ENCODE measurements at regions not wholly inside any gene's neighbourhood (a gene's known extent, or its start where the extent isn't known, plus 50 kb on each side); places are given as distances from the start of the nearest gene placed in this dataset.
"Not testable (repeated sequence)": the region's sequence is repeated elsewhere in the genome, so short reads cannot be mapped to it uniquely, and the experiment has no call there.

DNA sequence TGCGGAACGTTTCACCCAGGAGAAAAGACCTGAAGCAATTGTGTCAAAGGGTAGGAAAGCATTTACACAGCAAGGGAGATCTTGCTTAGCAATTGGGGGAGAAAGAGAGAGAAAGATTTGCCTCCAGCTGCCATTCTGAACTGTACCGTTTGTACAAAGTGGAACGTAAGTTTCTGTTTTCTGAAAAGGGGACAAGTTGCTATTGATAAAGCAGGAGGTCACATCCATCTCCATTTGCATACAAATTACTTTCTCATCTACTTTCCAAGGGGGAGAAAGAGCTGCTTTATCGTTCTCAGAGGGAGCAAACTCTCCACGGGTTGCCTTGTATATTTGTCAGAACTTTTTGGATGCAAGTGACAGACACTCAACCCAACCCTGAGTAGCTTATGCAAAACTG, 92.0 kb upstream of the CARD11 start:
- DNase-seq (ENCODE audit: low read depth in 2 of 2), result no peak

DNA sequence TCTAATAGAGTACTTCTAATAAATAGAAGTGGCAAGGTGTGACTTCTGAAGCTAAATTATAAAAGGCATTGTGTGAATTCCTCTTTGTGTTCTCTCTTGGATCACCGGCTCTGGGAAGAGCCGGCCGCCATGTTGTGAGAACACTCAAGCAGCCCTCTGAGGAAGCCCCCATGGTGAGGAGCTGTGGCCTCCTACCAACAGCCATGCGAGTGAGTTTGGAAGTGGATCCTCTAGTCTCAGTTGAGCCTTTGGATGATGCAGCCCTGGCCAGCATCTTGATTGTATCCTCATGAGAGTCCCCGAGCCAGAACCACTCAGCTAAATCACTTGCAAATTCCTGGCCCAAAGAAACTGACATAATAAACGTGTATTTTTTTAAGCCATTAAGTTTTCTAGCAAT, 94.5 kb upstream of the CARD11 start:
- no peak for DNase-seq (ENCODE audit: low read depth in 2 of 2)

DNA sequence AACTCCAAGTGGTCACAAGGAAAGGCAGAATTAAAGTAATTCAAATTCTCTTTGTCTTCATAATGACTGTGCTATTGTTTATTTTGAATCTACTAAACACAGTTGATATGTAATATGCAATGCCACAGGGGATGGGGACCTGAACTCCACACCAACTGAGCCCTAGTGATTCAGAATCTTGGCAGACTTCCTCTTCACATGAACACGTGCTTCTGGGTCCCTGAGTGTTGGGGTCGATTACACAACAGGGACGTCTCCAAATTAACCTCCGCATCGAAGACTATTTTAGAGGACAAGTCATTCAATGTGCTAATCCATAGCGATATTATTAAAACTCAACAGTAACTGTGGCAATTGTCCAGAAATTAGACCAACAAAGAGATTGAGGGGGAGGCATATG, 95.3 kb upstream of the CARD11 start:
- no peak for DNase-seq (ENCODE audit: low read depth in 2 of 2)

DNA sequence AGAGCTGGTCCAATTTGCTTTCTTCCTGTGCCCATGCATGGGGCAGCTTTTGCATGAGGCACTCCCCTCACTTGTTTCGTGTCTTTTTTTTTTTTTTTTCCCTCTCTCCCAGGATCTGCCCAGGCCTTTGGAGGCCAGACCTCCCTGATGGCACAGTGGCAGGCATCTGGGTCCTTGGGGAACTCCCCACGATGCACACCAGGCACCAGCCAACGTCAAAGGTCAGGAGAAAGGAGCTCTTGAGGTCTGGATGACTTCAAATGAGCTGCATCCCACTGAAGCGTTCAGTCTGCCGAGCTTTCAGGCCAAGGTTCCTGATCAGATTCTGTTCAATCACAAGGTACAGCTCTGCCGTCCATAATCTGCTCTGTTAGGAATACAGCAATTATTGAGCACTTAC, 97.2 kb upstream of the CARD11 start:
- DNase-seq (ENCODE audit: low read depth in 2 of 2), result no peak

DNA sequence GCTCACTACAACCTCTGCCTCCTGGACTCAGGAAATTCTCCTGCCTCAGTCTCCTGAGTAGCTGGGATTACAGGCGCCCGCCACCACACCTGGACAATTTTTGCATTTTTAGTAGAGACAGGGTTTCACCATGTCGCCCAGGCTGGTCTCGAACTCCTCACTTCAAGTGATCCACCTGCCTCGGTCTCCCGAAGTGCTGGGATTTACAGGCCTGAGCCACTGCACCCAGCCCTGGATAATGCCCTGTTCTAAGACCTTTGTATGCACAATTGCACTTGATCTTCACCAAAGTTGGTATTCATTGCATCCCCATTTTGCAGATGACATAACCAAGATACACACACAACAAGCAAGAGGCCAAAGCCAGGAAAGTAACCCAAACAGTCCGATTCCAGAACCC, 97.7 kb upstream of the CARD11 start:
- no peak for DNase-seq (ENCODE audit: low read depth in 2 of 2)

DNA sequence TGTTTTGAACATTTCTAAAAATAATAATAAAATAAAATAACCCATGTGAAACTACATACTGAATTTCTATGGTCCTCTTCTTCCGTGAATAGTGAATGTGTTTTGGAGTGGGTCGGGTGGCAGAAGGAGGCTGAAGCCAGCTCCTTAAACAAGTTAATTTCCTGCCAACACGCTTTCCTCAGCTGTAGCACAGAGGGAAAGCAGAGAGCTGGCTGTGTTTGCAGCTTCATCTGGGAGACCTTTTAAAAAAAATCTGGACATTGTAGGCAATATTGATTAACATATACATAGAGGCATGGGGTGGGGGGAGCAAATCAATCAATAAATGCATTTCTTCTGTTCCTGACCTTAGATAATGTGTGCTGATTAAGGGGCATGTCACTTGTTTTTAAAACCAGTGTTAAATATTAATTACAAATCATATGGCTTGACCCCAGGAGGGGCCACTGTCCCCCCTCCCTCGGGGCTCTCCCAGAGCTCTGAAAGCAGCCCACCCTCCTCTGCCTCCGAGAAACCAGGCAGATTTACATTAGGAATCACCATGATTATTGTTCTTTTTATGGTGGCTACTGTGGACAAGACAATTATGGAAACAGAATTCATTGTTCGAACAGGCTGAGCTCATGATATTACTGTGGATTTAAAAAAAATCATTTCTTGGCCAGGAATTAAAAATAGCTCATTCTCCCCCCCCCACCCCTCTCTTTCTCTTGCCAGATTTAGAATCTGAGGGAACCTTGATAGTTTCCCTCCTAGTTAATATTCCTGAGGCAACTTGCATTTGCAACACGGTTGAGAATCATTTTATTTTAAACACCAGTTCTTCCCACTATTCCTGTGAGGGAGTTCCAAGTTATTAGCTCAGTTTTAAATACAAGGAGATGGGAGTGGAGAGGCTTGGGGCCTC, 100.5 kb upstream of the CARD11 start:
- no peak for DNase-seq (ENCODE audit: low read depth in 2 of 2)

DNA sequence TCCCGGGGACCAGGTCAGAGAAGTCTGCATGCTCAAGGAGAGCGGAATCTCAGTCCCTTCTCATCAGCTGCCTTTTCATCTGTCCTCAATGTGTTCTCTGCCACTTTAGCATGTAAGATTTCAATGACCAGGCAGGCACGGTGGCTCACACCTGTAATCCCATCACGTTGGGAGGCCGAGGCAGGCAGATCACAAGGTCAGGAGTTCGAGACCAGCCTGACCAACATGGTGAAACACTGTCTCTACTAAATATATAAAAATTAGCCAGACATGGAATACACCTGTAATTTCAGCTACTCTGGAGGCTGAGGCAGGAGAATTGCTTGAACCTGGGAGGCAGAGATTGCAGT, 101.1 kb upstream of the CARD11 start:
- not testable (repeated sequence) for DNase-seq (ENCODE audit: low read depth in 2 of 2)

DNA sequence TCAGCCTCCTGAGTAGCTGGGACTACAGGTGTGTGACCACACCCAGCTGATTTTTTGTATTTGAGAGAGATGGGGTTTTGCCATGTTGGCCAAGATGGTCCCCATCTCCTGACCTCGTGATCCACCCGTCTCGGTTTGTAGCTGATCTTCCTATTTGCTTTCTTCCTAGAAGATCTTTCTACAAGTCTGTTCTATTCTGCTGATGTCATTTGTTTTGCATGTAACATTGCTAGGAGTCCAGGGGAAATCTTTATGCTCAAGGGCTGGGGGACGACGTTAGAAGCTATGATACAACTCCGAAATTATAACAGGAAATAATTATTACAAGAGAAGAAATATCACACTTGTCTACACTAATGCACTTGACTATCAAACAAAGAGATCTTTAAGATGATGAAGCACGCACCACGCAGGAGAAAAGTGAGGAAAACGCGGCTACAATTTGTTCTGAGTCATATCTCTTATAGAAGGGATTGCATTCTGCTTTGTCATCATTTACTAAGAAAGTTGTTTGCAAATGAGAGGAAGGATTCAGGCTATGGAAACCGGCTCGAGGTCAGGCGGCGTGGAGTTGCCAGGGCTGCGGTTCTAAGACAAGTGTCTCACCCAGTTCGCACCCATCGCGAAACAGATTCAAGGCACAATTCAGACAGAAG, 103.0 kb upstream of the CARD11 start:
- no peak for DNase-seq (ENCODE audit: low read depth in 2 of 2)

DNA sequence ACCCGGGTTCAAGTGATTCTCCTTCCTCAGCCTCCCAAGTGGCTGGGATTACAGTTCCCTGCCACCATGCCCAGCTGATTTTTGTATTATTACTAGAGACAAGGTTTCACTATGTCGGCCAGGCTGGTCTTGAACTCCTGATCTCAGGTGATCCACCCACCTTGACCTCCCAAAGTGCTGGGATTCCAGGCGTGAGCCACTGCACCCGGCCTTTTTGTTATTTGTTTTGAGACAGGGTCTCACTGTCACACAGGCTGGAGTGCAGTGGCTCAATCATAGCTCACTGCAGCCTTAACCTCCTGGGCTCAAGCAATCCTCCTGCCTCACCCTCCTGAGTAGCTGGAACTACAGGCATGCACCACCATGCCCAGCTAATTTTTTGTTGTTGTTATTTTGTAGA, 104.8 kb upstream of the CARD11 start:
- not testable (repeated sequence) for DNase-seq (ENCODE audit: low read depth in 2 of 2)

DNA sequence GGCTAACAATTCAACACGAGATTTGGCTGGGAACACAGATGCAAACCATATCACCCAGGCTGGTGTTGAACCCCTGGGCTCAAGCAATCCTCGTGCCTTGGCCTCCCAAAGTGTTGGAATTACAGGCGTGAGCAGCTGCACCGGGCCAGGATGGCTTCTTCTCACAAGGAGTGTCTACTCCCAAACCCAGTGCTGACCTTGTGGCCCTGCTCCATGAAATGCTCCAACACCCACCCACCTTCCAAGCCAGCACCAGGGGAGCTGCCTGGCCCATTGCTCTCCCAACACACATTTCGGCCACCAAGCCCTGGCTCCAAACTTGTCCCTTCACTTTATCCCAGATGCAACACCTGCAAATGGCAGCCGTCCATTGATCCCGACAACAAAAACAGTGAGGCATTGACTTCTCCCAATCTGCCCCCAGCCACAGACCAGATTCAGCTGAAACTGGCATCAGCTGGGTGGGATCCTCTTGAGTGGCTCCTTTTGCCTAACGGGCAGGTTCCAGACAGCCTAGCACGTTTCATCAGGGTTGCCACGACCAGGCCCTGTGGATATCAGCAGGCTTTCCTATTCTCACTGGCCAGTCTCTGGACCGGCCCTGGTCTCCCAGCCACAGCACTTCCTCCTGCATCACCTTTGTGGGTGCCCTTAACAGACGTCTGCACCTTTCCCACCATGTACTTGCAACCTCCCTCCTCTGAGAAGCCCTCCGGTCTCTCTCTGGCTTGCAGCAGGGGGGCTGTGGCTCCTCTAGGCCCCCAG, 105.7 kb upstream of the CARD11 start:
- DNase-seq (ENCODE audit: low read depth in 2 of 2), result no peak

DNA sequence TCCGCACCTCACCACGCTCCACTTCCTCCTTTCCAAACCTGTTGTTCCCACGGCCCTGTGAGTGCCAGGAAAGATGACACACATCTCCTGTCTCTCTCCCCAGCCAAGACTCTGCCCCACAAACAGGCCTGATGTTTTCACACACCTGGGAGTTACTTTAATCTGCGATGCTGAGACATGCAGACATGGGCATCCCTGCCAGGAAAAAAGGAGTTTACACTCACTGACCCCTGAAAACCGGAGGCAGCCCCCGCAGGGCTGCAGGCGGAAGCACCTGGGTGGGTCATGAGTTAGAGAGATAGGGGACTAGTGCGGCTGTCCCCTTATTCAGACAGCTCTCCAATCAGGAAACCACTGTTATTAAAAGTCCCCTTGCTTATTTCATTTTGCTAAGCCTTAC, 106.4 kb upstream of the CARD11 start:
- no peak for DNase-seq (ENCODE audit: low read depth in 2 of 2)

DNA sequence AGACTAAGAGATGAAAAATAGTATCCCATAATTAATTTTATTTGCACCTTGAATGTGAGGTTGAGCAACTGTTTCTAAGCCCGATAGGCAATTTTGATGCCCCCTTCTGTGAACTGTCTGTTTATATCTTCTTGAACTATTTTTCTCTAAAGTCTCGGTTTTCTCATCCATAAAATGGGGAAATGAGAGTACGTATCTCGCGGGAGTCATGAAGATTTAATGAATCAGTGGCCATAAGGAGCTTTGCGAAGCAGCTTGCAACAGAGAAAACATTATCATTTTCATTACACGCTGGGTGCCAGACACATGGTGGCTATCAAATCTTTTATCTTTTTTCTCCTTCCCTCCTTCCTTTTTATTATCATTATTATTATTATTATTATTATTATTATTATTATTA, 108.1 kb upstream of the CARD11 start:
- no peak for DNase-seq (ENCODE audit: low read depth in 2 of 2)

DNA sequence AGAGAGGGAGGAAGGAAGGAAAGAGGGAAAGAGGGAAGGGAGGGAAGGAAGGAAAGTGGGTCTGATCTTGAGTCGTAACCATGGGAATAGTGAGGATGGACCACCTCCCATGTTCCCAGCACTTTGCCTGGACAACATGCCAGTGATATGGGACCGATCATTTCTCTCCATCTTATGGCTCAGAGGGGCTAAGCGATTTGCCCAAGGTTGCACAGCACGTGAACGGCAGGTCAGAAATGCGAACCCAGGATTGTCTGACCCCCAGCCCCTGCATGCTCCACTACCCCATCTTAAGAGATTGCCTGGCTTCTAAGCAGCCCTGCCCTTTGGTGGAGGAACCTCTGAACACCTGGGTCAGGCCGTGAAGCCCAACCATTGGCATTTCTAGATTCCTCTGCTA, 109.0 kb upstream of the CARD11 start:
- DNase-seq (ENCODE audit: low read depth in 2 of 2), result no peak

DNA sequence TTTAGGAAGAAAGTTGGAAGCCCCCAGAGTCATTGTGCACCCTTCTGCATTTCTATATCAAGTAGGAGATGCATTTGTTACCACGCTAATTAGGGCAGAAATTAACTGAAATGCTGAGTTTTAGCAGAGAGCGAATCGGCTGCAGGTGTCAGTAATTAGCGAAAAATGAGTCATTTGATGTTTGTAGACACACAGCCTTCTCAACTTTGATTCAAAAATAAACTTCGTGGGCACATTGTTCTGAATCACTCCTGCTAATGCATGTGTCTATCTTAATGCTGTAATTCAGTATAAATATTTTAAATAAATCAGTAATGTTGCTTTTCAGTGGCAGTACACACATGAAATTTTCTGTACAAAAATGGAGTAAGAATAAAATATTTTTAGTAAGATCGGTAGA, 109.5 kb upstream of the CARD11 start:
- no peak for DNase-seq (ENCODE audit: low read depth in 2 of 2)

DNA sequence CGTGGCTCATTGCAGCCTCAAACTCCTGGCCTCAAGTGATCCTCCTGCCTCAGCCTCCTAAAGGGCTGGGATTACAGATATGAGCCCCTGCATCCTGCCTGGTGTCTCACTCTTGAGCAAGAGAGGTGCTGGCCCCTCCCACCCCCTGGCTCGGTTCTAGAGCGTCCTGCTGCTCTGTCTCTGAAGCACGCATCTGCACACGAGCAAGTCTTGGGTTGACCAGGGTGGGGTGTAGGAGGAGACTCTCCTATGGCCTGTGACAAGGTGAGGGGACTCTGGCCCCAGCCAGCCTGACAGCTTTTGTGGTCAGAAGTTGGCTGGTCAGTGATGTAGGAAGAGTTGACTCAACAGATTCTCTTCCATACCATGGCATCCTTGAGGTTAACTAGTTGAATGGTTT, 110.7 kb upstream of the CARD11 start:
- DNase-seq (ENCODE audit: low read depth in 2 of 2), result no peak

DNA sequence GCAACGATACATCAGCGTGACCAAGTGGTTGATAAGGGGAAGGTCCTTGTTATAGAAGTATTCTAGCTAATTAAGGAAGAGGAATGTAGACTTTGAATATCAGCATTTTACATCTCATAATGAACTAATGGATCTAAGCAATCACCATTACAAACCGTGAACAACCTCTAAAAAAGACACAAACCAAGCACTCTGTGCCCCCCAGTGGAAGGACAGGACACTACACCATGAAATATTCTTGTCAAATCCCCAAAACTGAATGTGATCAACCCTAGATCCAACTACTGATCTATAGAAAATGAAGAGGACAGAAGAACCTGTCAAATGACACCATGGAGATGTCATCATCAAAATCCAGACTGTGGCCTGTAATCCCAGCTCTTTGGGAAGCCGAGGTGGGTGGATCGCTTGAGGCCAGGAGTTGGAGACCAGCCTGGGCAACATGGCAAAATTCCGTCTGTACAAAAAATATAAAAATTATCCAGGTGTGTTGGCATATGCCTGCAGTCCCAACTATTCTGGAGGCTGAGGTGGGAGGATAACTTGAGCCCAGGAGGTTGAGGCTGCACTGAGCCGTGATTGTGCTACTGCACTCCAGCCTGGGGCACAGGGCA, 111.3 kb upstream of the CARD11 start:
- peak; percentile 23 to 29 for DNase-seq (ENCODE audit: low read depth in 2 of 2)

DNA sequence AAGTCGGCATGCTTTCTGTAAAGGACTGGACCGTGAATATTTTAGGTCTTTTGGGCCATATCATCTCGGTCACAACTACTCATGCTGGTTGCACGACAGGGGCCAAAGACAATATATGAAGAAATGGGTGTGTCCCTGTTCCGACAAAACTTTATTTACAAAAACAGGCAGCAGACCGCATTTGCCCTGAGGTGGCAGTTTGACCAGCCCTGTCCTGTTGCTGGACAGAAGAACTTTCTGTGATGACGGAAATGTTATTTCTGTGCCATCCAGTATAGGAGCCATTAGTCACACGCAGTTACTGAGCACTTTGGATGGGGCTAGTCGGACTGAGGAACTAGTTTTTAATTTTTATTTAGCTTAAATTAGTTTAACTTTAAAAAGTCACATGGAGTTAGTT, 112.8 kb upstream of the CARD11 start:
- DNase-seq (ENCODE audit: low read depth in 2 of 2), result no peak

DNA sequence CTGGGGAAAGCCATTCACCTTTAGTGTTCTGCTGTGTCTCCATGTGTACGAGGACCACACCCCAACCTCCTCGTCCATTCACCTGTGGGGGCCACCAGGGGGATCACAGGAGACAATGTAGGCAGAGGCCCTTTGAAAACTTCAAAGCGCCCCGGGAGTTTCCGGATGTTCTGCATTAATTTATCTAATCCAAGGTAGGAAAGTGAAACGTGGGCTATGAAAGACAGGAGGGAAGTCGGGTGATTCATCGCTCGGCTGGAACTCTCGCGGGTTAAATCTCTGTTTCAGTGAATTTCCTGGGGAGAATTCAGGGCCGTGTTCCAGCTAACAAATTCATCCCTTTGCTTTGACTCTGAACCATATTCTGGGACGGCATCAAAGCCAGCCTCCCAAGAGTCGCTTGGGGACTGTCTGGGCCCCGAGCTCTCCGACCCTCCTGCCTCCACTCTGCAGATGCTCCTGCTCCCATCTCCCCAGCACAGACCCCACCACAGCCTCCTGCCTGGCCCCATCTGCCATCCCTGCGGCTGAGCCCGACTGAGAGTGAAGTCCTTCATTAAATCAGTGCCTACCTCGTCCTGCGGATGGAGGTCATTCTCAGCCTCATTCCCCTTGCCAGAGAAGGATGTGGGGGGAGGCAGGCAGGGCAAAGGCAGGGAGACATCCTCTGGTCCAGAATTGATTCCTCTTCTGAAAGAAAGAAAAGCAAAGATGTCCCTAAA, 114.1 kb upstream of the CARD11 start:
- no peak for DNase-seq (ENCODE audit: low read depth in 2 of 2)

DNA sequence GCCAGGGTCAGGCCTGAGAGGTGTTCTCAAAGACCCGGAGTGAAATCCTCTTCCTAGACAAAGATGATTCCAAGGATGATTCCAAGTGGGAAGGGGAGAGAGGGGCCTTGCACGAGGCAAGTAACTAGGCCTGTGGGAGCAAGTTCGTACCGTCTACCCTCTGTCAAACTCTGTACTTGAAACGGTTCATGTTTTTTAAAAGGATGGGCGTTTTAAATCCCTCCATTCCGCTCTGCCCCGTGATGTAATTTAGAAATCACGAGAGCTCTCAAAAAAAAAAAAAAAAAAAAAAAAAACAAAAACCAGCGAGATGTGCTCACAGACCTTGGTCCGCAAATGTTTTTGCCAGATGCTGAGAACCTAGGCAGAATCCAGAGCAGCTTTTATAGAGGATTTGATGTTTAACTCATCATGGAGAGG, 114.7 kb upstream of the CARD11 start:
- DNase-seq (ENCODE audit: low read depth in 2 of 2), result no peak

DNA sequence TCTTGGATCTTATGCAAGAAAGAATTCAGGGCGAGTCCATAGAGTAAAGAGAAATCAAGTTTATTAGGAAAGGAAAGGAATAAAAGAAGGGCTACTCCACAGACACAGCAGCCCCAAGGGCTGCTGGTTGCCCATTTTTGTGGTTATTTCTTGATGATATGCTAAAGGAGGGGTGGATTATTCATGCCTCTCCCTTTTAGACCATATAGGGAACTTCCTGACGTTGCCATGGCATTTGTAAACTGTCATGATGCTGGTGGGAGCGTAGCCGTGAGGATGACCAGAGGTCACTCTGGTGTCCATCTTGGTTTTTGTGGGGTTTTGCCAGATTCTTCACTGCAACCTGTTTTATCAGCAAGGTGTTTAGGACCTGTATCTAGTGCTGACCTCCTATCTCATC, 115.4 kb upstream of the CARD11 start:
- DNase-seq (ENCODE audit: low read depth in 2 of 2), result no peak

DNA sequence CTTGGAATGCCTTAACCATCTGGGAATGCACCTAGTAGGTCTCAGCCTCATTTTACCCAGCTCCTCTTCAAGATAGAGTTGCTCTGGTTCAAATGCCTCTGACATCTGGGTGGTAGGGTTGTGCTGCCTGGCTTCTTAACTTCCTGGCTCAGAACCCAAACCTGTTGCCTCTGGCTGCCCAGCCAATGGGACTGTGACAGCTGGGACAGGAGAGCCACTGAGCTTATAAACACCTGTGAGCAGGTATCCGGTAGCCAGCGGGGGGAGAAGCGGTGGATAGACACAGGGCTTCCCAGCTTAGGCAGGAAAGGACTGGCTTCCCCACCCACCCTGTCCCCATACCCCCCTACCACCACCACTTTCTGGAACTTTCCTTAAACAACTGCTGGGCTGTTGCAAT, 115.8 kb upstream of the CARD11 start:
- no peak for DNase-seq (ENCODE audit: low read depth in 2 of 2)

DNA sequence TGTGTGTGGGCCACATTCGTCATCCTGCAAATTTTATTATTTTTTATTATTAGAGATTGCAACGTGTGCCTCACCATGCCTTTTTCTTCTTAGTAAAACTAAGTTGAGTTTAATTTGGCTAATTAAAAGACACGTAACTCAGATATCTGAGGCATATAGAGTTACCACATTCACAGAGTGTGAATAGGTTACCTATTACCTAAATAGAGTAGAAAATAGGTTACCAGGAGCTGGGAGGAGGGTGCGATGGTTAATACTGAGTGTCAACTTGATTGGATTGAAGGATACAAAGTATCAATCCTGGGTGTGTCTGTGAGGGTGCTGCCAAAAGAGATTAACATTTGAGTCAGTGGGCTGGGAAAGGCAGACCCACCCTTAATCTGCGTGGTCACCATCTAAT, 116.3 kb upstream of the CARD11 start:
- DNase-seq (ENCODE audit: low read depth in 2 of 2), result not testable (repeated sequence)
